B cell (primary cell): ENCODE measurements at regions not wholly inside any gene's neighbourhood (a gene's known extent, or its start where the extent isn't known, plus 50 kb on each side); places are given as distances from the start of the nearest gene placed in this dataset.
"Not testable (repeated sequence)": the region's sequence is repeated elsewhere in the genome, so short reads cannot be mapped to it uniquely, and the experiment has no call there.

Source experiments
- ATAC-seq: fragments of 200-7000 bp; cut with Tn5 transposase; one replicate; pipeline ENCODE4 v1.10.0; 2021; ENCODE audit warnings: low read depth, mild to moderate bottlenecking, moderate number of reproducible peaks, moderate library complexity
- CTCF ChIA-PET: fragments of 350-600 bp; sonication (Branson Sonifier 250); formaldehyde crosslinking; loops from one replicate; lab custom pipeline; 2021; ENCODE audit warnings: antibody characterized with exemption, inconsistent platforms; lab: Charles Lee
- POLR2A ChIA-PET: fragments of 350-600 bp; sonication (Branson Sonifier 250); formaldehyde crosslinking; loops from one replicate; lab custom pipeline; 2021; ENCODE audit warnings: antibody characterized with exemption; lab: Charles Lee
- DNase-seq: peaks from one replicate; pipeline ENCODE4 v3.0.0; 2013
- H2AFZ ChIP-seq: 2 replicates; pipeline ENCODE4 v1.6.1; 2012; ENCODE audit warnings: mild to moderate bottlenecking, low read depth, low read length; ENCODE audit not compliant: insufficient read depth, poor library complexity, severe bottlenecking
- H3K27ac ChIP-seq, 2 donors: 1 replicate in 1 of 2; 2 replicates in 1 of 2; pipeline ENCODE4 v1.5.1; 2012 to 2013; ENCODE audit warnings: low read length in 2 of 2, mild to moderate bottlenecking in 2 of 2, moderate library complexity in 1 of 2
- H3K27me3 ChIP-seq, 4 experiments: fragments of 200-600 bp in 1 of 4; sonication (generic) in 1 of 4; replicated peaks in 1 of 4; 1 replicate in 2 of 4; 2 replicates in 2 of 4; pipeline versions ENCODE4 v1.6.1 to v1.7.0; 2013 to 2016; ENCODE audit warnings: low read length in 3 of 4, mild to moderate bottlenecking in 2 of 4, mixed read lengths in 1 of 4, moderate library complexity in 1 of 4; ENCODE audit not compliant: insufficient read depth in 4 of 4, control insufficient read depth in 3 of 4; ENCODE audit errors: control extremely low read depth in 1 of 4
- H3K36me3 ChIP-seq, 2 experiments: replicated peaks in 1 of 2; 1 replicate in 1 of 2; 2 replicates in 1 of 2; pipeline versions ENCODE4 v1.6.1 to v1.7.1; 2013; ENCODE audit warnings: low read length in 1 of 2; ENCODE audit not compliant: insufficient read depth in 2 of 2, control insufficient read depth in 1 of 2; ENCODE audit errors: control extremely low read depth in 1 of 2, extremely low read depth in 1 of 2
- H3K4me1 ChIP-seq, 2 donors: fragments of 200-600 bp in 1 of 2; sonication (generic) in 1 of 2; 1 replicate in 1 of 2; 2 replicates in 1 of 2; pipeline versions ENCODE4 v1.5.1 to v1.6.1; 2013 to 2017; ENCODE audit warnings: low read length in 2 of 2; ENCODE audit not compliant: control insufficient read depth in 2 of 2, insufficient read depth in 2 of 2
- H3K4me2 ChIP-seq: replicated peaks from 2 replicates; pipeline ENCODE3; 2012; ENCODE audit warnings: mild to moderate bottlenecking, low read depth, low read length; ENCODE audit not compliant: poor library complexity, severe bottlenecking
- H3K4me3 ChIP-seq, 5 experiments: fragments of 200-600 bp in 1 of 5; sonication (generic) in 1 of 5; 1 replicate in 3 of 5; 2 replicates in 2 of 5; pipeline versions ENCODE4 v1.5.1 to v1.7.0; 2011 to 2016; ENCODE audit warnings: low read length in 4 of 5, mild to moderate bottlenecking in 4 of 5, low read depth in 2 of 5, control low read depth in 1 of 5, moderate library complexity in 1 of 5; ENCODE audit not compliant: insufficient read depth in 1 of 5; ENCODE audit errors: control extremely low read depth in 1 of 5, extremely low read depth in 1 of 5
- H3K79me2 ChIP-seq: fragments of 200-600 bp; sonication (generic); one replicate; pipeline ENCODE4 v1.6.0; 2016; ENCODE audit warnings: low read length; ENCODE audit not compliant: control insufficient read depth, insufficient read depth
- H3K9ac ChIP-seq: fragments of 200-600 bp; sonication (generic); 2 replicates; pipeline ENCODE4 v1.6.1; 2017; ENCODE audit warnings: mild to moderate bottlenecking, low read length, moderate library complexity
- H3K9me3 ChIP-seq, 3 donors: one replicate each; pipeline versions ENCODE4 v1.6.1 to v1.7.1; 2013; ENCODE audit warnings: low read length in 2 of 3; ENCODE audit not compliant: control insufficient read depth in 2 of 3, insufficient read depth in 1 of 3; ENCODE audit errors: control extremely low read depth in 1 of 3
- H4K20me1 ChIP-seq: 2 replicates; pipeline ENCODE4 v1.6.0; 2012; ENCODE audit warnings: mild to moderate bottlenecking, low read length; ENCODE audit not compliant: insufficient read depth, control insufficient read depth, poor library complexity, severe bottlenecking
- H3K27ac Mint-ChIP-seq: one replicate; pipeline ENCODE4 v1.8.0; 2021; ENCODE audit warnings: mixed read lengths
- H3K27me3 Mint-ChIP-seq: one replicate; pipeline ENCODE4 v1.8.0; 2021; ENCODE audit warnings: mixed read lengths
- H3K4me1 Mint-ChIP-seq: one replicate; pipeline ENCODE4 v1.8.0; 2021; ENCODE audit warnings: mixed read lengths
- H3K4me3 Mint-ChIP-seq: one replicate; pipeline ENCODE4 v1.8.0; 2021; ENCODE audit warnings: mixed read lengths
- H3K9me3 Mint-ChIP-seq: one replicate; pipeline ENCODE4 v1.8.0; 2022; ENCODE audit warnings: mixed read lengths; ENCODE audit not compliant: insufficient read depth
- CTCF ChIP-seq: fragments of 200-600 bp; IDR thresholded peaks from one replicate; pipeline ENCODE4 v1.8.0; 2022; ENCODE audit warnings: antibody characterized with exemption, mild to moderate bottlenecking
- EZH2 ChIP-seq: IDR thresholded peaks from 2 replicates; pipeline ENCODE4 v1.6.1; 2012; ENCODE audit warnings: borderline replicate concordance, low read depth, mild to moderate bottlenecking, moderate library complexity, low read length; ENCODE audit not compliant: insufficient read depth, poor library complexity, severe bottlenecking
- whole genome bisulfite sequencing: methylation state at CpG from one replicate; pipeline ENCODE4 v1.1.5; 2013; ENCODE audit warnings: missing lambda C conversion rate; ENCODE audit not compliant: insufficient coverage; 5-methylcytosine and 5-hydroxymethylcytosine counted together
- intact Hi-C: fragments of 100-400 bp; cut with micrococcal nuclease; formaldehyde crosslinking; loops from one replicate; pipeline ENCODE4 v1.10.0; 2022

- CTCF ChIA-PET, H3K4me2 ChIP-seq, H3K9me3 Mint-ChIP-seq, POLR2A ChIA-PET, H3K36me3 ChIP-seq, intact Hi-C loops, ATAC-seq, H2AFZ ChIP-seq, H3K4me1 Mint-ChIP-seq, H3K9ac ChIP-seq, H3K27ac ChIP-seq, H4K20me1 ChIP-seq, H3K27me3 ChIP-seq, H3K9me3 ChIP-seq, H3K4me3 Mint-ChIP-seq, H3K4me3 ChIP-seq, H3K4me1 ChIP-seq, H3K27ac Mint-ChIP-seq, DNase-seq, H3K79me2 ChIP-seq: not testable (repeated sequence)
- 98% methylated on average over 5 of the region's 7 CpGs for whole genome bisulfite sequencing
- H3K27me3 Mint-ChIP-seq: peaks cover 16% of the 10 kb centered on the region
These were observed 255.0 kb downstream of the GADD45G start for GRCh38 chr9:89859842-89860241.

GRCh38 chr9:89861371-89861770, 256.6 kb downstream of the GADD45G start:
- H3K27me3 Mint-ChIP-seq: peaks cover 16% of the 10 kb centered on the region
- H3K9me3 ChIP-seq, H3K4me1 ChIP-seq, CTCF ChIA-PET, H3K4me3 ChIP-seq, H3K27me3 ChIP-seq, H3K79me2 ChIP-seq, H3K36me3 ChIP-seq, intact Hi-C loops, H3K9me3 Mint-ChIP-seq, H4K20me1 ChIP-seq, DNase-seq, ATAC-seq, POLR2A ChIA-PET, H3K9ac ChIP-seq, H3K4me1 Mint-ChIP-seq, H3K27ac Mint-ChIP-seq, H3K4me2 ChIP-seq, H2AFZ ChIP-seq, H3K27ac ChIP-seq, H3K4me3 Mint-ChIP-seq: not testable (repeated sequence)
- WGBS: 79% methylated on average over 2 of the region's 5 CpGs

- Histone ChIP-seq H3K79me2 (no peaks in the 10 kb centered on the region), H3K4me1 (no peaks in the 10 kb centered on the region), H2AFZ (no peak overlapping the region), H4K20me1 (no peaks in the 10 kb centered on the region), H3K9me3 (no peaks in the 10 kb centered on the region), H3K4me2 (no peak overlapping the region), H3K36me3 (no peaks in the 10 kb centered on the region), H3K9ac (no peak overlapping the region), H3K27me3 (no peaks in the 10 kb centered on the region), H3K4me3 (no peak overlapping the region), H3K27ac (no peak overlapping the region)
- intact Hi-C loops: no loop called here
- POLR2A ChIA-PET: no interaction called here
- Mint-ChIP-seq H3K9me3 (no peaks in the 10 kb centered on the region), H3K27ac (no peak overlapping the region), H3K4me3 (no peak overlapping the region), H3K4me1 (no peaks in the 10 kb centered on the region), H3K27me3 (peaks cover 16% of the 10 kb centered on the region)
- DNase-seq (no peak), ATAC-seq (no peak)
- CTCF ChIA-PET: no interaction called here
- TF ChIP-seq CTCF: no peak
- TF ChIP-seq EZH2: no peak
- 58% methylated on average over 3 of the region's 4 CpGs for WGBS
These were observed 257.5 kb downstream of the GADD45G start for GRCh38 chr9:89862316-89862715.
